Neural cell (in vitro differentiated cells): ENCODE measurements at regions not wholly inside any gene's neighbourhood (a gene's known extent, or its start where the extent isn't known, plus 50 kb on each side); places are given as distances from the start of the nearest gene placed in this dataset.

ENCODE experiments used
- CTCF ChIP-seq: fragments of 450-650 bp; IDR thresholded peaks from 2 replicates; pipeline ENCODE4 v1.5.1; 2014; ENCODE audit warnings: antibody characterized with exemption, mild to moderate bottlenecking, moderate library complexity; ENCODE audit not compliant: poor library complexity, severe bottlenecking
- EP300 ChIP-seq: fragments of 450-650 bp; conservative IDR thresholded peaks from 2 replicates; pipeline ENCODE4 v1.6.1; 2014; ENCODE audit warnings: antibody characterized with exemption, mild to moderate bottlenecking, moderate library complexity; ENCODE audit not compliant: poor library complexity, severe bottlenecking
- EZH2 ChIP-seq: fragments of 200-600, 300-800 bp; shearing (Covaris generic), sonication (generic); IDR thresholded peaks from 2 replicates; pipeline ENCODE4 v1.6.1; 2014; ENCODE audit warnings: antibody characterized with exemption, low read length, borderline replicate concordance, mild to moderate bottlenecking; ENCODE audit not compliant: insufficient read depth, poor library complexity, severe bottlenecking
- MXI1 ChIP-seq: fragments of 450-650 bp; conservative IDR thresholded peaks from 2 replicates; pipeline ENCODE4 v1.6.1; 2014; ENCODE audit warnings: antibody characterized with exemption, mild to moderate bottlenecking; ENCODE audit not compliant: poor library complexity, severe bottlenecking
- POLR2AphosphoS5 ChIP-seq: IDR thresholded peaks from 2 replicates; pipeline ENCODE4 v1.6.1; 2012
- RAD21 ChIP-seq: fragments of 450-650 bp; conservative IDR thresholded peaks from 2 replicates; pipeline ENCODE4 v1.6.1; 2014; ENCODE audit warnings: antibody characterized with exemption, mild to moderate bottlenecking, moderate library complexity
- TF ChIP-seq, protein P1 (sequence below): IDR thresholded peaks from 2 replicates; pipeline ENCODE4 v1.6.1; 2012; ENCODE audit warnings: borderline replicate concordance

- TF ChIP-seq CTCF (no peak), EP300 (no peak), RAD21 (no peak), MXI1 (no peak), POLR2AphosphoS5 (no peak), EZH2 (no peak)
- TF ChIP-seq, protein P1, sequence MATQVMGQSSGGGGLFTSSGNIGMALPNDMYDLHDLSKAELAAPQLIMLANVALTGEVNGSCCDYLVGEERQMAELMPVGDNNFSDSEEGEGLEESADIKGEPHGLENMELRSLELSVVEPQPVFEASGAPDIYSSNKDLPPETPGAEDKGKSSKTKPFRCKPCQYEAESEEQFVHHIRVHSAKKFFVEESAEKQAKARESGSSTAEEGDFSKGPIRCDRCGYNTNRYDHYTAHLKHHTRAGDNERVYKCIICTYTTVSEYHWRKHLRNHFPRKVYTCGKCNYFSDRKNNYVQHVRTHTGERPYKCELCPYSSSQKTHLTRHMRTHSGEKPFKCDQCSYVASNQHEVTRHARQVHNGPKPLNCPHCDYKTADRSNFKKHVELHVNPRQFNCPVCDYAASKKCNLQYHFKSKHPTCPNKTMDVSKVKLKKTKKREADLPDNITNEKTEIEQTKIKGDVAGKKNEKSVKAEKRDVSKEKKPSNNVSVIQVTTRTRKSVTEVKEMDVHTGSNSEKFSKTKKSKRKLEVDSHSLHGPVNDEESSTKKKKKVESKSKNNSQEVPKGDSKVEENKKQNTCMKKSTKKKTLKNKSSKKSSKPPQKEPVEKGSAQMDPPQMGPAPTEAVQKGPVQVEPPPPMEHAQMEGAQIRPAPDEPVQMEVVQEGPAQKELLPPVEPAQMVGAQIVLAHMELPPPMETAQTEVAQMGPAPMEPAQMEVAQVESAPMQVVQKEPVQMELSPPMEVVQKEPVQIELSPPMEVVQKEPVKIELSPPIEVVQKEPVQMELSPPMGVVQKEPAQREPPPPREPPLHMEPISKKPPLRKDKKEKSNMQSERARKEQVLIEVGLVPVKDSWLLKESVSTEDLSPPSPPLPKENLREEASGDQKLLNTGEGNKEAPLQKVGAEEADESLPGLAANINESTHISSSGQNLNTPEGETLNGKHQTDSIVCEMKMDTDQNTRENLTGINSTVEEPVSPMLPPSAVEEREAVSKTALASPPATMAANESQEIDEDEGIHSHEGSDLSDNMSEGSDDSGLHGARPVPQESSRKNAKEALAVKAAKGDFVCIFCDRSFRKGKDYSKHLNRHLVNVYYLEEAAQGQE, result no peak
These were observed 255.4 kb downstream of the NDFIP2 start for GRCh38 chr13:79736356-79736755.
